Medulla oblongata (tissue), 1 donor: ENCODE measurements at regions not wholly inside any gene's neighbourhood (a gene's known extent, or its start where the extent isn't known, plus 50 kb on each side); places are given as distances from the start of the nearest gene placed in this dataset.

ENCODE experiments used
- DNase-seq: peaks from one replicate; pipeline ENCODE4 v3.0.0-alpha.2; 2015; ENCODE audit errors: extremely low spot score

DNA sequence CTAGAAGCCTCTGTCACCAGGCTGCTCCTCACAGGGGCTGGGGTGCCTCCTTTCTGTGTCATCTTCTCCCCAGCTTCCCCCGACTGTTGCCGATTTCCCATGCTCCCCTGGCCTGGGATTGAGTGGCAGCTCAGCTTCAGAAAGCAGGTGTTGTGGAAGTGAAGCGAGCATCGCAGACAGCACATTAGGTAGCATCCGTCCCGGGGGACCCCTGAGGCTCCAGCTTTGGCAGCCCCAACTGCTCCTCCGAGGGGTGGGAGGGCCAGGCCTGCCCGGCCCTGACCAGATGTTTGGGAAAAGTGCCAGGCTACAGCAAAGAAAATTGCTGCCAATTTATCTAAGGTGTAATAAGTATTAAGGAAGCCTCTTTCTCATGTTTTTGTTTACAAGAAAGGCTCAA, 1045.6 kb downstream of the BCL11B start:
- no peak for DNase-seq

DNA sequence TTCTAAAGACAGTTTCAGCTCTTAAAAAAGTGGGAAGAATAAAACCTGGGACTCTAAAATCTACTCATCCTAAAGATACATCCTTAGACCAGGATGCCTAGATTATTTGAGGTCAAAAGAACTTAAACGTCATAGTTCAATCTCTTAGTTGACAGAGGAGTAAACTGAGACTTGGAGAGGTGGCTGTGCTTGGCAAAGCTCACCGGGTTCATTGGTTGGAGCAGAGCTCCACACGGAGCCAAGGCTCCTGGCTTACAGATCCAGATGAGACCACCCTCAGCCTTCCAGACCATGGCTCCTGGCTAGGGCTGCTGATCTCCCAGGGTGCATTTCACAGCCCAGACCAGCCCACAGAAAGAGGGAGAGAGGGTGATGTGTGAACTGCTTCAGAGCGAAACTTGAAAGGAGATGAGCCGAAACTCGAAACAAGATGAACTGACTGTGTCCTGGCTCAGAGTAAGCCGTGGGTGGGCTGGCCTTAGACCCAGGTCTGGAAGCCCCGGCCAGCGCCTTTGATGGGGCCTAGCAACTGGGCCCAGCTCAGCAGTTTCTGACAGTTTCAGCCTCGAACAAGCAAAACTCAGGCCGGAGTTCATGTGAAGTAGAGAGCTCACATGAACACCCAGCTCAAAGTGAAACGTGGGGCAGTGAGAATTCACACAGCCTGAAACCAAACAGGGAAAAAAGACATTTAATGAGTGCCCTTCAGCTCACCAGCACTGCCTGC, 1044.8 kb downstream of the BCL11B start:
- no peak for DNase-seq

DNA sequence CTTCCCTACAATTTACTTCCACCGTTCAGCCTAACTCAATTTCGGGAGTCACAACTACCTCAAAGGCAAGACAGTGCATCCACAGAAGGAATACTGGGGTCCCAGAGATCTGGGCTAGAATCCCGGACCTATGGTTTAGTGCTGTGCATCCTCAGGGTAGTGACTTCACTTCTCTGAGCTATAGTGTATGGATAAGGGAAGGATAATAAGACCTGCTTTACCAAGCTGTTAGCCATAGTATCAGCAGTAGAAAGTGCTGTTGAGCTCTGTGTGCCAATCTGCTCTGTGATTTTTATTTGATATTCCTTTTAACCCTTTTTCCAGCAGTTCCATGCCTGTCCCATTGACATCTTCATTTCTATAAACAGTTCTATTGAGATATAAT, 1044.3 kb downstream of the BCL11B start:
- no peak for DNase-seq

DNA sequence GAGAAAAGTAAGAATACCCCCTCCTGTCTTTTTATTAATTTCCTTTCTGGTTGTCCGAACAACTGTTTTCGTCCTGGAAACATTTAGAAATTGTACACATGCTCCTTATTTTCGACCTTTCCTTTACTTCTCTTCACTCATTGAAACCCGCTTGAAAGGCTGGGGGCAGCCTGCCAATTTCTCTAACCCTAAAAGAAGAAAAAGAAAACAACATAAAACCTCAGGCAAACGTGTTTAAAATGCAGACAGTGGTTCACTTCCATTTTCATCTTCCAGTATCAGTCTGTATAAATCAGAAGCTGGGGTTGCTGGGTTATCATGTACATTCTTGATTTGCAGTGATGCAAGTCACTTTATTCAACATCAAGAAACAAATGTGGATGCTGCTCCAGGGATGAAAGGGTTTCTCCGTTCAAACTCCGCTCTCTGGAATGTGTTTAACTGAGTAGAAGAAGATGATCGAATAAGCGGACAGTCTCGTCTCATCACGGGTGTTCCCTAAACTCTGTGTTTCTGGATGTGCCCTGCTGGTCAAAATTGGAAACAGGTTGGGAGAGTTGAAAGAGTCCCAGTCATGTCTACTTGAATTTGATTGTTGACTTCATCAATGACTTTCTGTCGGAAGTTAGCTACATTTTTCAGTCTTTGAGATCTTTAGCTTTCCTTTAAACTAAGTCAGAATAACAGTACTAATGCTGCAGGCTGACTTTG, 1042.2 kb downstream of the BCL11B start:
- DNase-seq, result peak; percentile 8

DNA sequence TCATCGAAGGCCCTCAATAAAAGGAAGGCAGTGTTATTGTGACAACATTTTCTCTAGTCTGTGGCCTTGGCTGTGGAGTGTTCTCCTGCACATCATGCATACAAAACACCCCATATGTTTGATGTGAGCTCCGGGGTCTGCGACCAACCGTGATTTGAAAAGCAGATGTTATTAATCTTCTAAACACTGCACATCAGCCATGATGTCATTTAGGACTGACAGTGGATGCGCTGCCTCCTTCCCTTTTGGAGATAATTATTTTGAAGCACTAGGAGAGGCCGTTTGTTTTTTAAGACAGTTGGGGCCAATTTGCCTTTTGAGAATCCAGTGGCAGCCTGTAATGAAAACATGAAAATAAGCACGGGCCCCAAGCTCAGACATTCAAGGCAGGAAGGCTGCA, 1041.6 kb downstream of the BCL11B start:
- DNase-seq, result no peak

DNA sequence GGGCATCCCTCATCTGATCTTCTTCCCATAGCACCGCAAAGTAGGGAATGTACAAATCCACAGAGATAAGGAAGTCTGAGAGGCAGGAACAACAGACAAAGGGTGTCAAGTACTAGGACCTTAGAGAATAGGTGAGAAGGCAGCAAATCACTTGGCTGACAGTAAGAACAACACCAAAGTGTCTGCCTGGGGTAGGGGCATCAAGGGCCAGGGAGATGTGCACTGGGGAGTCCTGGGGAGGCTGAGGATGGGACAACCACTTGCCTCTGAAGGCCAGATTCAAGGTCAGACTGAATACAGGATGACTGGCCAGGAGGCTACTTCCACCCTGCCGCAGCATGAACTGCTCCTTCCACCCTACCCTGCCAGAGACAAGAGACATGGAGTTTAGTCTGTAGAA, 1040.8 kb downstream of the BCL11B start:
- no peak for DNase-seq

DNA sequence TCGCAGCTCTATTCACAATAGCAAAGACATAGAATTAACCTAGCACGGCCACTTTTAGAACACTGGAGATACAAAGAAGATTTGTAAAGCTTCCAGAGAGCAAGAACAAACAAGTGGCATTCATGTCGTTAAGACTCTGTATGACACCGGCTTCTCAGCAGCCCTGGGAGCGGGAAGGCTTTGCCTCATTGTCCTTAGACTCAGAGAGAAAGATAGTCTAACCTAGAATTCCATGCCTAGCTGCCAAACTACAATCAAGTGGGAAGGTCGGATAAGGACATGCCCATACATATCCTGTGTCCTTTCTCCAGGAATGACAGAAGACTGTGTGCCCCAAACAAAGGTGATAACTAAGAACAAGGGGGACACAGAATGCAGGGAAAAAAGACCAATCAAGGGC, 1038.3 kb downstream of the BCL11B start:
- DNase-seq, result no peak

DNA sequence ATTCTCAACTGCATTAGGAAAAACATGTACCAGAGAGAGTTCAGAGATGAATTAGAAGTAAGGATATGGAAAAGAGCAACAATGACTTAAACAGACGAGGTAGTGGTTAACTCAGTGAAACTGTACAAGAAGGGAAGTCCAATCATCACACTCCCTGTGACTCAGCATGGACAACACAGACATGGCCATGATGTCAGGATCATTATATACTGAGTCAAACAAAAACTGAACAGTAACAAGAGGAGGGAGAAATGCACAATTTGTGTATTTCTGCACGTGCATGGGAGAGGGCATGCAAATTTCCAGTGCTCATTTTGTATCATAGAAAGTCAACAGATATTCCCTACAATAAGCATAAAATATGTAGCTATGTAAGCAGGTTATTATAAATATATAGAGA, 1037.8 kb downstream of the BCL11B start:
- no peak for DNase-seq

DNA sequence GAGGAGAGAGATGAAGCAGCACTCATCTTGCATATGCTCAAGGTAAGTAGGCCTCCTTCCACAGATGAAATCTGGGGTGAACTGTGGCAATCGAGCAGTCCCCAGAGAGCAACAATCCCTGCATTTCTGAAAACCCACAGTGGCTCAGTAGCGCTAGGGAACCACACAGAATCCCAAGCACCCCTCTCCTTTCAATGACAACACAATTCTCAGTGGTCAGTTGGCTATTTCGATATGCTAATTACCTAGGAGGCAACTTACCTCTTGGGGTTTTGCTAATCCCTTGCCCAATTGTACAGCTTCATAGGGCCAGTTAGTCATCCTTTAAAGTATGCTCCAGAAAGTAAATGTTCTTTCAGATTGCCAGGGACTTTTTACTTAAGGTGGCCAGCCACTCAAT, 1035.7 kb downstream of the BCL11B start:
- DNase-seq, result no peak

DNA sequence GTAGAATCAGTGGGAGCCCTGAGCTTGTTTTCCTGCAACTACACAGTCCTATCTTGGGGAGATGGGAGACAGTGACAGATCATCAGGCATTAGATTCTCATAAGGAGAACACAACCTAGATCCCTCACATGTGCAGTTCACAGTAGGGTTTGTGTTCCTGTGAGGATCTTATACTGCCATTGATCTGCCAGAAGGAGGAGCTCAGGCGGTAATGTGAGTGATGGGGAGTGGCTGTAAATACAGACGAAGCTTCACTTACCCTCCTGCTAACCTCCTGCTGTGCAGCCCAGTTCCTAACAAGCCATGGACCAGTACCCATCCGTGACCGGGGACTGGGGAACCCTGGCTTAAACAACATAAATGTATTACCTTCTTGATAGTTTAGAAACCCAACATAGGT, 1034.1 kb downstream of the BCL11B start:
- no peak for DNase-seq

DNA sequence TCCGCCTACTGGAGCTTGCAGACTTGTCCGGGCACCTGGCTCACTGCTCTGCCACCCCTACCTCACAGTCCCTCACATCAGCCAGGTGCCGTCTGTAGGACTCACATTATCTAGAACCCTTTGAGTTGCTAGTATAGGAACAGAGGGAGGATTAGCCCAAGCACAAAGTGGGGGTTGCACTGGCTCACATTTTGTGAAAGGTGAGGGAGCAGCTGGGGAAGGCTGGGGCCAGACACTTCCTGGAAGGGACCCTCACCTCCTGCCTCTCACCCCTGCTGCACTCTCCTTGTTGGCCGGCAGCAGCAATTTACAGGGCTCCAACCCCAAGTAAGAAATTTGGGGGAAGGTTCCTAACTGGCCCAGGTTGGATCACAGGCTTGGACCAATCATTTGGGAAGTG, 1031.6 kb downstream of the BCL11B start:
- DNase-seq, result no peak

DNA sequence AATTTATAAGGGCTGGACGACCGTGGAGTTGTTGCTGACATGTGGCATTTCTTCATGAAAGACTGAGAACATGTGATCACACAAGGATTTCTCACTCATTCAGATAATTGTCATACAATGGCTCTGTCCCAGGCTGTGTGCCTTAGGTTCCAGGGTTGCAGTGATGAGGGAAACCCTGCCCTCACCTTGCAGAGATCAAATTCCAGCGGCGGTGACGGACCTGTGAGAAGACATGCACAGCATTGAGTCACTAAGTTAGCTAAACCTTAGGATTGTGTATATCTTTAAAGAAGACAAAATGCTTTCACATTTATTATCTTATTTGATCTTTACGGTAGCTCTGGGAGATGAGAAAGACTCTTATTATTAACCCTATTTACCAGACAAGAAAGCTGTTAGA, 1029.1 kb downstream of the BCL11B start:
- no peak for DNase-seq

DNA sequence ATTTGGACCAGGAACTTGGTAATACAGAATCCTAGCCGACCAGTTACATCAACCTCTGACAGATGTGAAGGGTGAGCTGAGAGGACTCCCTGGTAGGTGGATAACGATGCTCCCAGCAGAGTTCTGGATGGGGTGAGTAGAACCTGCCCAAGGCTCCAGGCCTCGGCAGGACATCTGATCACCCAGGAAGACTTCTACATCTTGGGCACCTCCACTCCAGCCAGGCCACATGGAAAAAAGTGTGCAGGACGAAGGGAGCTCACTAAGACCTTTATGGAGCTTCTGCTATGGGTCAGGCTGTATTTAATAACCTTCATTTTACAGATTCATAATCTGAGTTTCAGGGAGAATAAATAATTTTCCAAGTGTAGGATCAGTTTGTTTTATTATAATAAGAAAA, 1028.7 kb downstream of the BCL11B start:
- no peak for DNase-seq

DNA sequence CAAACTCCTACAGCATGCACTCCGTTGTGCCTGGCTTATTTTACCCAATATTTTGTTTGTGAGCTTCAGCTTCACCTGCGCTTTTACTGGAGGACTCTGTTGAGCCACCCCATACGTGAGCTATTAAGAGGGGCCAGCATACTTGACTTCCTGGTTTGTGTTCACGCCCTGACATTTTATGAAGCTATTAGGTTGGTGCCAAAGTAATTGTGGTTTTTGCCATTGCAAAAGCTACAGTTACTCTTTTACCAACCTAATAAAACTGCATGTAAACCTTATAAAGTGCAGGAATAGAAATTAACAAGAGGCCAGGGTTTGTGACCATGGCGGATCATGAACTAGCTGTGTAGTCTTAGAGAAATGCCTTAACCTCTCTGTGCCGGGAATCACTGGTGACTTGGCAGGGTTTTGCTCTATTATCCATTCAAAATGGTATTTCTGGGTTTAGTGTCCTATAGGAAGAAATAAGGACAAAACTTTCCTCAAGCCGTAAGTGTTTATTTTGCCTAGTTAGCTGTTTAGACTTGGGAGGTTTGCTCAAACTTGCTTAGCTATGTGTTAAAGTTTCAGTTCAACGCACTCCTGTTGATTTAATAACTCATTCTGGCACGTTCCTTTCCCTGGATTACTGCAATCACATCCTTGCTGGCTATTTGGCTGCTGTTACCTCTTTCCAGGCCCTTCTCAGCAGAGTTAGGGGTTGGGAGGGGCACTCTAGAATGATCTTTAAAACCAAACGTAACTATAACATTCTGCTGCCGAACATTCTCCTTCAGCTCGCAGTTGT, 1027.6 kb downstream of the BCL11B start:
- no peak for DNase-seq

DNA sequence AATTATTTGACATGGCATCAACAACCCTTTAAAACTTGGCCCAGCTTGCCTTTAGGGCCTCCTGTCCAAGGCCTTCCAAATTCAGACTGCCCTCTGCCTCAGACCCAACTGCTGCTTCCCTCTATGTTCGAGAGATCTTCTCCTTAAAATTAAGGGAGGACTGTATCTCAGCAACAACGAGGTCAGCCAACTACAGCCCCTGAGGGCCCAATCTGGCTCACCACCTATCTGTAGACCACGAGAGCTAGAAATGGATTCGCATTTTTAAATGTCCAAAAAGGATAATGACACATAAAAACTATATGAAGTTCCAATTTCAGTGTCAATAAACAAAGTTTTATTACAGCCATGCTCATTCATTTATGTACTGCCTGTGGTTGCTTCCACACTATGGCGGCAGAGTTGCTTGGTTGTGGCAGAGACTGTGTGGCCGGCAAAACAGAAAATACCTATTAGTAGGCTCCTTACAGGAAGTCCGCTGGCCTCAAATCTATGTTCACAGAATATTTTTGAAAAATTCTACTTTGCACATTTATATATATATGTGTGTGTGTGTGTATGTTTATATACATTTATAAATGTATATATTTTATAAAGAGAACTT, 1026.9 kb downstream of the BCL11B start:
- DNase-seq, result no peak

DNA sequence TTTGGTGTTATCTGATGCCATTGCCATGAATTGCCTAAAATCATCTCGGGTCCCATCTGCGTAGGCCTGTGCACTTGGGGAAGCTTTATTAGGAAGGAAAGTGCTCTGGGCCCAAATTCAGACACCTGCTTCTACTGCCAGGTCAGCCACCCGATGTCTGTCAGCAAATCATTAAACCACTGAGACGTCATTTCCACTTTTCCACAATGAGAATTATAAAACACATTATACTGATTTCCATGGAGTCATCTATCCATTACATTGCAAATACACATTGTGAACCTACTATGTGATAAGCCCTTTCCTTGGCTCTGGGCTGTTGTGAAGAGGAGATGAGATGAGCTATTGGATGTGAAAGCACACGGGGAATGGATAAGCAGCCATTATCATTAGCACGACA, 1022.9 kb downstream of the BCL11B start:
- DNase-seq, result no peak

DNA sequence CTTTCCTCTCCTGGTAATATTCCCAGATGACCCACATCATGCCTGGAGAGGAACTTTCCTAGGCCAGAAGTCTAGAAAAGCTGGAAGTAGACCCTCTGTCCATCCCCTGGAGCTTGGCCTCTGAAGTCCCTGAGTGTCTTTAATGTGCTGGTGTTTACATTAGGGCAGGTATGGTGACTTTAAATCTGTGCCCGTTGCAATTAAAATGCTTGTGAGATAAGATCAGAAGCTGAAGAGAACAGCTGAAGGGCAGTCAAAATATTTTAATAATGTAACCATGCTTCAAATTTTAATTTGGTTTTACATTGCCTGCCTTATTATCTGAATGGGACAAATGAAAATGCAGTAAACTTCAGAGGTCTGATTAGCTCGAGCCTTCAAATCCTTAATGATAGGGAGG, 1022.5 kb downstream of the BCL11B start:
- no peak for DNase-seq

DNA sequence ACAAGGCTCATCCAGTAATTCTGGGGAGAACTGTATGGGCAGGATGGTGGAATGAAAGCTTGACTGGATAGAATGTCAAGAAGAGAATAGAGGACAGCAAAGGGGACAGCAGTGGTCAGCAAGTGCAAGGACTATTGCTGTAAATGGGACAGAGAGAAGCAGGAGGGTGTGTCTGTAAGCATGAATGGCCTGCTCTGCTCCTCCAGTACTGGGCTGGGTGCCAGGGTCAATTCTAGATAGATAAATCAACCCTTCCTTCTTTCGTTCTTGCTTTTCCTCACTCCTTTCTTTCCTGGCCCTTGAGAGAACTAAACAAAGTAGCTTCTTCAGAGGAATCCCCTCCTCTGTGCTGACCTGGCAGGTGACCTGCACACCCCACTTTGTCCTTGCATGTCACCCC, 1019.2 kb downstream of the BCL11B start:
- DNase-seq, result no peak

DNA sequence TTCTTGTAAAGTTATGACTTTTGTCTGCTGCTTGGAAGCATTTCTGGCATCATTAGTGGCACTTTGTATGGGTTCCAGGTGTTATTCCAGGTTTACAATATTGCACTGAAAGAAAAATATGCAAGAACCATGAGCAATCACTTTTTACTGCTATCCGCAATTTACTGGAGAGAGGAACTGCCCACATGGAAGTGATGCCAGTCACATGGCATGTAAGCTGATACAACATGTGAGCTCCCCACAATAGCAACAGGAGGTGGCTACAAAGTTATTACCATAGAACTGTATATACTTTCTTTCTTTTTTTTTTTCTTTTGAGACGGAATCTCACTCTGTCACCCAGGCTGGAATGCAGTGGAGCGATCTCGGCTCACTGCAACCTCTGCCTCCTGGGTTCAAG, 1012.1 kb downstream of the BCL11B start:
- DNase-seq, result no peak

DNA sequence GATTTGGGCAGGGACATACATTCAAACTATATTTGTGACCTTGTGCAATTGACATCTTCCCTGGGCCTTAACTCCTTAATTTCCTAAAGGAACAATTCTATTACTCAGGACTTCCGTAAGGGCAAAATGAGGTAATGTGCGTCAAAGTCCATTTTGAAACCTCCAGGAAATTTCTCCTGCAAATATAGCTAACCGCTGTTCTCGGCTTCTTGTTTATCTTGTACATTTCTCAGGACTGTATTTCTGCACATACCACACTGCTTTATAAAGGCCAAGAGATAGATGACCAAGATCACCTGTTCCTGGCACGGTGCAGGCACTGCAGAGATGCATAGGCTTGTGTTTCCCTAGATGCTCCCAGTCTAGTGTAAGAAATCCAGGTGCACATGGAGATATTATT, 1009.4 kb downstream of the BCL11B start:
- DNase-seq, result no peak

DNA sequence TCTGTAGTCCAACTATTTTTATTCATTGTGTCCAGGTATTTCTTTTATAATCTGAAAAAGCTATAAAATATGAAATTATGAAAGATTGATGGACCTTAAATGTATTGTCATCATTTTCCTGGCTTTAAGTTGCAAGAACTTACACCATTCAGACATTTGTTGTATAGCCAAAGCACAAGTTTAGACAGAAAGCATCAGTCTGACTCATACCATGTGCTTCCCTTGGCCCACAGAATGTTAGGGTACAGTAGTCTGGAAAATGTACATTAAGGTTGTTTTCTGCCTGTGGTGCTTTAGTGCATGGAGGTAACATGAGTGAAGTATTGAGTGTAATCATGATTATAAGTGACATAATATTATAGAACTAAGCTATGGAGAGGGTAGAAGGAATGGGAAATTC, 1002.5 kb downstream of the BCL11B start:
- no peak for DNase-seq

DNA sequence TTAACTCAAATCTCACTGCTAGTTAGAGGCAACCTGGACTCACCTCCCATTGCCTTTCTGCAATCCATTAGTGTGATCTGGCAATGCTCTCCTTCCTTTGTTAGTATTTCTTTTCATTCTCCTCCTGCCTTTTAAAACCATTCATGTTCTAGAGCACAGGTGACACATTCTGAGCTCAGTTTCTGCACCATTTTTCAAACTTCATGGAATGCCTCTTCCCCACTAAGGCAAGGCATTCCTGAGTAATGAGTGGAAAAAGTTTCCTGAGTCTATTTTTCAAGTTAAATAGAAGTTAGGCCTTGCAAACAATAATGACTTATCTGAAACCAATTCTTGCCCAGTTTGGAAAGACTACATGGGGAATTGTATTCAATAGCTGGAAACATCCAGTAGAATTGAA, 1001.8 kb downstream of the BCL11B start:
- DNase-seq, result no peak

DNA sequence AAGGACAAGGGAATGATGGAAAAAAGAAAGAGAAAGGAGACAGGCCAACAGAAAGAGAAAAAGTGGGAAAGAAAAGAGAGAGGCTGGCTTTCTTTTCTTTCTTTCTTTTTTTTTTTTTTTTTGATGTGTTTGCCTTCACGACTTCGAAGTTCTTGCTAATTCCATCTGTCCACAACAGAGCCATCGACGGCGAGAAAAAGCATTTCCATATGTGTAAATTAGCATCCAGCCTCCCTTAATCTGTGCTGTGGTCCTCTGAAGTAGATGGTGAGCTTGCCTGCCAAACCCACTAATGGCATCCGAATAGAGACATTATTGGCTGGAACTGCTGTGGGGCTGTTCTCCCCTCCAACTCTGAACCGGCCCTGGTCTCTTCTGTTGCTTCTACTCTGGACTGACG, 997.4 kb downstream of the BCL11B start:
- DNase-seq, result no peak
